GM10248 (cell line): ENCODE measurements at regions not wholly inside any gene's neighbourhood (a gene's known extent, or its start where the extent isn't known, plus 50 kb on each side); places are given as distances from the start of the nearest gene placed in this dataset.

Experiments
- CTCF ChIA-PET: fragments of 300-600 bp; sonication (Branson Sonifier 250); formaldehyde crosslinking; extraction: SDS; loops from one replicate; lab custom pipeline; 2021; ENCODE audit warnings: antibody characterized with exemption; lab: Yijun Ruan, JAX
- POLR2A ChIA-PET: fragments of 350-650 bp; sonication (Branson Sonifier 250); formaldehyde crosslinking; extraction: SDS; loops from one replicate; lab custom pipeline; 2020; ENCODE audit warnings: antibody characterized with exemption; lab: Yijun Ruan, JAX
- DNase-seq: peaks from one replicate; pipeline ENCODE4 v3.0.0; 2012; ENCODE audit errors: extremely low spot score
- CTCF ChIP-seq: IDR thresholded peaks from 2 replicates; pipeline ENCODE4 v1.5.1; 2012; ENCODE audit warnings: mild to moderate bottlenecking, low read depth; ENCODE audit errors: extremely low read depth, missing control alignments, control extremely low read depth

- POLR2A ChIA-PET = no interaction called here
- TF ChIP-seq CTCF = no peak
- no peak for DNase-seq
- CTCF ChIA-PET = no interaction called here
These were observed 287.1 kb upstream of the ADRA1B start for GRCh38 chr5:159629158-159629557.

- no peak for TF ChIP-seq CTCF
- ChIA-PET CTCF (interaction anchor here (1.4 kb wide), 1 partner anchor 16 kb away, joined by 4 read pairs; no protein-coding TSS in a partner anchor), POLR2A (no interaction called here)
- DNase-seq = no peak
These were observed 285.7 kb upstream of the ADRA1B start for GRCh38 chr5:159630545-159630944.

GRCh38 chr5:159631001-159631400 is 285.3 kb upstream of the ADRA1B start:
- no peak for TF ChIP-seq CTCF
- ChIA-PET CTCF (interaction anchor here (1.4 kb wide), 1 partner anchor 15 kb away, joined by 4 read pairs; no protein-coding TSS in a partner anchor), POLR2A (no interaction called here)
- DNase-seq = no peak

GRCh38 chr5:159632866-159633265 is 283.4 kb upstream of the ADRA1B start:
- TF ChIP-seq CTCF = no peak
- POLR2A ChIA-PET = no interaction called here
- DNase-seq = no peak
- CTCF ChIA-PET = no interaction called here

- no peak for TF ChIP-seq CTCF
- ChIA-PET POLR2A (no interaction called here), CTCF (interaction anchor here (2.3 kb wide), 1 partner anchor 12 kb away, joined by 5 read pairs; no protein-coding TSS in a partner anchor)
These were observed 277.8 kb upstream of the ADRA1B start for GRCh38 chr5:159638481-159638880.

GRCh38 chr5:159638954-159639559 is 277.2 kb upstream of the ADRA1B start:
- ChIA-PET CTCF (interaction anchor here (2.3 kb wide), 1 partner anchor 12 kb away, joined by 5 read pairs; no protein-coding TSS in a partner anchor), POLR2A (no interaction called here)
- TF ChIP-seq CTCF = no peak
- DNase-seq = no peak

More at GRCh38 chr5:159638481-159638880, 277.8 kb upstream of the ADRA1B start:
- no peak for DNase-seq

- ChIA-PET CTCF (interaction anchor here (2.3 kb wide), 1 partner anchor 11 kb away, joined by 5 read pairs; no protein-coding TSS in a partner anchor), POLR2A (no interaction called here)
- DNase-seq = no peak
- no peak for TF ChIP-seq CTCF
These were observed 276.7 kb upstream of the ADRA1B start for GRCh38 chr5:159639590-159639989.
